ENCODE measurements at regions not wholly inside any gene's neighbourhood (a gene's known extent, or its start where the extent isn't known, plus 50 kb on each side); places are given as distances from the start of the nearest gene placed in this dataset.
A peak's percentile ranks its signal among the peaks of the same experiment; 100 is the strongest.

DNA sequence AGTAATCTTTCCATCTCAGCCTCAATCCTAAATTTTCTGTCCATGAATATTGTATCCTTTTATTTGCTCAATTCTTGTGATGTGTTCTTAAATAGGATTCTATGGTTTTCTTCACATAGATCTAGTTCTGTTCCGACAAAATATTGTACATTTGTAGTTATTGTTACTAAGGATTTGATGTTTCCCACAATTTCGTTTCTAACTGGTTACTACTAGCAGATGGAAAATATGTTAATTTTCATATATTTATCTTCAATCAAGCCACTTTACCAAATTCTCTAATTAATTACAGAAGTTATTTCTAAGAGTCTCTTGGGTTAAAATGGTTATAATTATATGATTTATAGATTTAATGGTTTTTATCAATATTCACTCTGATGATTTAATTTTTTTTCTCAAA lies 60.3 kb downstream of the SEC61B start:
- DNase-seq, result no peak
- in situ Hi-C loops (cut with HindIII; ENCODE audit: low pct_ligation_motif_present, low pct_unique_long_range_greater_than_20kb, low sequenced_read_pairs), result no loop called here

DNA sequence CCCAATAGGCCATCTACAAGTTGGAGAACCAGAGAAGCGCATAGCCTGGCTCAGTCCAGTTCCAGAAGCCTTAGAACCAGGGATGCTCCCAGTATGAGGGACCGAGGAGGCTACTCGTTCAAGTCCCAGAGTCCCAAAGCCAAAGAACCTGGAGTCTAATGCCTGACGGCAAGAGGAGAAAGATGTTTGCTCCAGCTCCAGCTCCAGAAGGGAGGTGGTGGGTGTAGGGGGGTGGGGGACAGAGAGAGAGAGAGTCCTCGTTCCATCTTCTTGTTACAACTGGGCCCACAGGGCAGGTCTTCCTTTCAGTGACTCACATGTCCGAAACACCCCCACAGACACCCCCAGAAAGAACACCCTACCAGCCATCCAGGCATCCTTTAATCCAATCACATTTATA lies 63.9 kb downstream of the SEC61B start:
- DNase-seq, result no peak
- in situ Hi-C loops (cut with HindIII; ENCODE audit: low pct_ligation_motif_present, low pct_unique_long_range_greater_than_20kb, low sequenced_read_pairs), result no loop called here

DNA sequence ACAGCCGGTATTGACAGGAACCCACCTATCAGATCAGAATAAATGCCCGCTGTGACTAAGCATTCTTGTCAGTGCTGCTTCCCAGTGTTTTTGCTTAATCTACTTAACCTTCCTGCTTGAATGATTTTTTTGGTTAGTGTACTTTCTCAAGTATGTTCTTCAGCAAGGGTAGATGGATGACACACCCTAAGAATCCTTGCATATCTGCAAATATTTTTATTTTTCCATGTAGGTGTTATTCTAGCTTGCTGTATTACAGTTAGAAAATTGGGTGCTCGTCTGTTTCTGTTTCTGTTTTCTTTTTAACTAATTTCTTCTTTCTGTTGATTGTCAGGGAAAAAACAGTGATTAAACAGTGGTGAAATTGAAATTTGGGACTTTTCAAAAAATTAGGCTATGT lies 64.5 kb downstream of the SEC61B start:
- DNase-seq, result no peak
- in situ Hi-C loops (cut with HindIII; ENCODE audit: low pct_ligation_motif_present, low pct_unique_long_range_greater_than_20kb, low sequenced_read_pairs), result no loop called here

DNA sequence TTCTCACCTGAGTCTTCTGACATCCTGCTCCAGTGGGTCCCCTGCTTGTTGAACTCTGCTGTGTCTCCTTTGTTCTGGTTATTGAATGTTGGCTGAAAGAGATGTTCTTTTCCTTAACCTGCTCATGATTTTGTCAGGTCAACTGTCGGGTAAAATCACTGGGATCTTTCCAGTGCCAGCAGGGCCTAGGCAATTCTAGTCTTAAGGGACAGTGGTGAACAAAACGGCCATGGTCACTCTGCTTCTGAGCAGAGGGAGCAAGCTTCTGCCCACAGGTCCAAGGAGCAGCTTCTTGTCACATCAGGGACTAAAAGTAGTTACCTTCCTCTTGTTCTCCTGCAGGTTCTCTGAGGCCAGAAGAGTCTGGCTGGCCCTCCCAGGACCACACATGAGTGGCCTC lies 65.6 kb downstream of the SEC61B start:
- in situ Hi-C loops (cut with HindIII; ENCODE audit: low pct_ligation_motif_present, low pct_unique_long_range_greater_than_20kb, low sequenced_read_pairs), result no loop called here
- DNase-seq, result no peak

DNA sequence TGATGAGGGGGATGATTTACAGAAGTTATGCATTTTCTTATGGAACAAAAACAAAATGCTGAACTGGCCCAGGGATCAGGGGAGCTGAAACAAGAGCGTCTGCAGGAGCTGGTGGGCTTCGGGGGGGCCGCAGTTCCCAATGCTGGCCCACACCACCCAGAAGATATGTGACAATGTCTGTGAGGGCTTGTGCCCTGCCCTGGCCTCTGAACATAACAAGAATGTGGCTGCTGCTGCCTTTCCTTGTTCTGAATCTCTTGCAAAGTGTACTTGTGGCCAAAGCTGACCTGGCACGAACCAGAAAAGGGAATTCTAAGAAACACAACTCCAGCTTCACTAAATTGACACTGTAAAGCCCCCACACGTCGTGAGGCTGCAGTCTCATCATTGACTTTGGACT lies 66.7 kb downstream of the SEC61B start:
- DNase-seq, result no peak
- in situ Hi-C loops (cut with HindIII; ENCODE audit: low pct_ligation_motif_present, low pct_unique_long_range_greater_than_20kb, low sequenced_read_pairs), result no loop called here

DNA sequence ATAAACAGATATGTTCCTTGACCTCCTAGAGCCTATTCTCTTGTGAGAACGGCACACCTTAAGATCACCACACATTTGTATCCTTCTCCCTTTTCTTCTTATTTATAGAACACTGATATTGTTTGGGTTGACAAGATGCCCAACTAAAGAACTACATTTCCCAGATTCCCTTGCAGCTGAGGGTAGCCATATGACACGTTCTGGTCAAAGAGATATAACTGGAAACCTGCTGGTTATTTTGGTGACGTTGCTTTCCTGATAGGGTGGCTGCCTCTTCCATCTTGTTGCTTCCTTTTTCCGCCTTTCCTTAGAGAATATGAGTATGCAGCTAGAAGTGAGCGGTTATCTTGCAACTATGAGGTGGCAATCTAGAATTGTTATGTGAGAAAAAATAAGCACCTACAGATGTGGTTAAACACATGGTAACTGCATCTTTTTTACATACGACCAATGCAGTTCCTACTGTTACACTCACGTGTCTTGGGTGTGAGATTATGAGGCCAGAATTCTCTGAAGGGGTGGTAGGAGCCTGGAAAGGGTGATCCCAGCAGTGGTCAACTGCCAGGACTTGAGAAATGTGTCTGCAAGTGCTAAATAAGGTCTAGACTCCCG lies 72.9 kb downstream of the SEC61B start:
- DNase-seq, result no peak

DNA sequence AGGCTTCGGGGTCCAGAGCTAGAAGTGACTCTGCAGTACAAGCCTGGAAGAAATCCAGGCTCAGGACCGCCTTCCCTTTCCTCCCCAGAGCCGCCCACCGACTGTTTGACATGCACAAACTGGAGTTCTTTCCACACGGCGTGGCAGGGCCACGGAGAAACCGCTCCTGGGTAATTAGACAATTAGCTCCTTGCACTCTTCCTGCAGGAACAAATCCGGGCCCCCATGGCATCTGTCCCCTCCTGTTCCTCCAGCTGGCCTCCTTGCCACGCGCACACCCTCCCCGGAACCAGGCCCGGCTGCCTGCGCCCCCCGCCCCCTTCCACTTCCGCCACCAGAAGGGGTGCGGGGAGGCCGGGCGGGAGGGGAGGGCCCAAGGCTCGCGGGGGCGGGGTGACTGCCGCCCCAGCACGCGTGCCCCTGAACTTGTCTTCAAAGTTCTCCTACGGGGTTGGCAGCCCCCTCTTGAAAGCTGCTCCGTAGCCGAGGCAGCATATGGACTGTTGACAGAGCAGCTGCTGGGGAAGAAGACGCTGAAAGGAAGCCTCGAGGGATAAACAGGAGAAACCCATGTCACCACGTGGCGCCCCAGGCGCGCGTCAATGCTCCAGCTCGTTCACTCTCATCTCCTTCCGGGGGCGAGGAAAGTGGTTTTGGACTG lies 74.3 kb downstream of the SEC61B start:
- in situ Hi-C loops (cut with HindIII; ENCODE audit: low pct_ligation_motif_present, low pct_unique_long_range_greater_than_20kb, low sequenced_read_pairs), result no loop called here

More for the DNA sequence above, 72.9 kb downstream of the SEC61B start:
- in situ Hi-C loops (cut with HindIII; ENCODE audit: low pct_ligation_motif_present, low pct_unique_long_range_greater_than_20kb, low sequenced_read_pairs), result no loop called here

DNA sequence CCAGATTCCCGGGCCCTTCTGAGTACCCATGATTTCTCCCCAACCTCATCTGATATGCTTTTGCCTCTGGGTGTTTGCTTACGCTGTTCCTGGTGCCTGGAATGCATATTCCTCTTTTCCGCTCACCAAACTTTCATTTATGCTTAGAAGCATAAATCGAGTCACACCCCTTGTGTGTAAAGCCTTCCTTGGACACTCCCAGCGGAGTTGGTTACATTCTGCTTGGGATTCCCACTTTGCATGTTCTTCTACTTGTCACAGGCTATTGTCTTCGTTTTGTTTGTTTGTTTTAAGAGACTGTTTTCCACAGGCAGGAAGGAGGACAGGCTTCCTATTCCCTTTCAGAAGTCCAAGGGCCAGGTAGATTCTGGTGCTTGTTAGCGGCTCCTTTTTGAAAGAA lies 76.5 kb downstream of the SEC61B start:
- no peak for DNase-seq
- in situ Hi-C loops (cut with HindIII; ENCODE audit: low pct_ligation_motif_present, low pct_unique_long_range_greater_than_20kb, low sequenced_read_pairs), result no loop called here

More for the DNA sequence above, 74.3 kb downstream of the SEC61B start:
- no peak for DNase-seq

DNA sequence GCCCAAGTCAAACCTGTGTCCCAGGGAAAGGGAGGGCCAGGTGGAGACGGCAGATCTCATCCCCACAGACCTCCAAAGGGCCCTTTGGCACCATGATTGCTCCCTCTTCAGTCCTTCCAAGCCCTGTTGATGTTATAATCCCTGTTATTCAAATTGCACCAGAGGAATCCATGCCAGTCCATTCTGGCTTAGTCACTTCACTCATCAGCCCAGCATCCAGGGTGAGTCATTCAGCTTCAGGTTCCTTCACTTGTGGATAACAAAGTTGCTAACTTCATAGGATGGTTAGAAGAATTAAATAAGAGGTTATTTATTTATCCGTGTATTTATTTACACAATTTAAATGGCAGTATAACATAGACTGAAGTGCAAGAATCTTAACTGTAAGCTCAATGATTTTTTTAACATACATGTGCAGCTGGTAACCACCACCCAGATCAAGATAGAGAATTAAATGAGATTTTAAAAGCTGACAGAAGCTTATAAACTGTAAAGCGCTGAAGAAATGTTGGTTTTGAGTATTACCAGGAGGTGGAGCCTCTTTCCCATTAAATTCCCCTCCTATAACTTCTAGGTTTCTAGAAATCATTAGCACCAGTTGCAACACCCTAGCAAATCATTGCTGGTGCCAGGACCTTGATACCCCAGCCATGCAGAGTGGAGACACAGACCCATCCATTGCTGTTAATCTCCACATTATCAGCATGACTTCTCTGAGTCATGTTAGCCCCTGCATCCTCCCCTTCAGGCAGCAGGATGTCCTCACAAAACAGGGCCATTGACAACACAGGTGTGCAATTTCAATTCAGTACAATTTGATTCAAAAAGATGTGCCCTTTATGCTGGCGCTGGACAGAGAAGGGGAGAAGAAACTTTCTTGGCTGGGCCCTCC lies 77.4 kb downstream of the SEC61B start:
- in situ Hi-C loops (cut with HindIII; ENCODE audit: low pct_ligation_motif_present, low pct_unique_long_range_greater_than_20kb, low sequenced_read_pairs), result no loop called here
- peak; percentile 49 for DNase-seq

DNA sequence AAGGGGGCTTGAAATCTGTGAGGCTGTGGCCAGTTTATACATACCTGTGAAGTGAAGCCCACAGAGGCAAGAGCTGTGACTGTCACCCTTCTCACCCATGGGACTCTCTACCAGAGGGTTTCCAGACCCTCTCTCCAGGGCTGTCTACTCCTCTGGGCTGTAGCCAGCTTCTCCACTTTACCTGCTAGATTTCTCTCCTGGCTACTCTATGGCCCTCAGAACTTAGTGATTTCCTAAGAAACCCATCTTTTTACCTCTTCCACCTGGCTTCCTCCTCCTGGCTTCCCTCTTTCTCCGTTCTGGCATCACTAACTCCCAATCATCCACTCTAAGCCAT lies 78.0 kb downstream of the SEC61B start:
- in situ Hi-C loops (cut with HindIII; ENCODE audit: low pct_ligation_motif_present, low pct_unique_long_range_greater_than_20kb, low sequenced_read_pairs), result no loop called here
- no peak for DNase-seq

DNA sequence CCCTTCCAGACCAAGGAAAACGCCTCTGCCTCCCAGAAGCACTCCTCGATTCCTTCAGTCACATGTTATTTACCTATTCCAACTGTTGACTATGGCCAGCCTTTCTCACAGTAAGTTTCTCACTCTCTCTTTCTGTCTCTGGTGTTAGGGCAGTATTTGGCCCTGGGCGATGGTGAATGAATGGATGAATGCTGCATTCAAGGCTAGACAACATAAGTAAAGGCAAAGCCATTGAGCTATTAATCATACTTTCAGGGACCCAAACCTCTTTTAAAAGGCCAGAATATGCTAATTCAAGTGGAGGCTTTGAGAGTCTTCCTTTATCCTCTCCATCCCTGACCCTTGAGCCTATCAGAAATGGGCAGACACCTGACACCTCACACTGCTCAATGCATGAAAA lies 78.5 kb downstream of the SEC61B start:
- DNase-seq, result no peak
- in situ Hi-C loops (cut with HindIII; ENCODE audit: low pct_ligation_motif_present, low pct_unique_long_range_greater_than_20kb, low sequenced_read_pairs), result no loop called here

DNA sequence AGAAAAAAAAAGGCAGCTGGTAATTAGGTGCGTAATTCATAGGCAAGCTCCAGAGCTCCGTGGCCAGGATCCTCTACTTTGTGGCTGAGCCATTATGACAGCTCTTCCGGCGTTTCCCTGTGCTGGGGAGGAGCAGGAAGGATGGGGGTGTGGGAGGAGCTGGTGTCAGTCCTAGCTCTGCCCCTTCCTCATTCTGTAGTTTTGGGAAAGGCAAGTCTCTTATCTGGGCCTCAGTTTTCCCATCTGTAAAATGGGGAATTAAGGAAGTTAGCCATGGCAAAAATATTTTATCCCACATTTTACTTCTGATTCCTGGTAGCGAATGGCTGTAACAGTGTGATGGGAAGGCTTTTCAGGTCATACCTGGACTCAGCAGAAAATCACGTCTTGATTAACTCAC lies 81.1 kb downstream of the SEC61B start:
- in situ Hi-C loops (cut with HindIII; ENCODE audit: low pct_ligation_motif_present, low pct_unique_long_range_greater_than_20kb, low sequenced_read_pairs), result no loop called here
- DNase-seq, result no peak

DNA sequence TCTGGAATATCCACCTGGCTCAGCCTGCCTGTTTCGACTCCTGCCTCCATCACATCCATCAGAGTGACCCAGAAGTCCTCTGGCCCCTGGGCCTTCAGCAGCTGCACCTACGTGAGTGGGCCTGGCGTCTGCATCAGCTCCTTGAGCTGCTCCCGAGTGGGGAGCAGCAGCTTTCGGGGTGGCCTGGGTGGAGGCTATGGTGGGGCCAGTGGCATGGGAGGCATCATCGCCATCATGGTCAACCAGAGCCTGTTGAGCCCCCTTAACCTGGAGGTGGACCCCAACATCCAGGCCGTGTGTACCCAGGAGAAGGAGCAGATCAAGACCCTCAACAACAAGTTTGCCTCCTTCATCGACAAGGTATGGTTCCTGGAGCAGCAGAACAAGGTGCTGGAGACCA lies 83.0 kb downstream of the SEC61B start:
- in situ Hi-C loops (cut with HindIII; ENCODE audit: low pct_ligation_motif_present, low pct_unique_long_range_greater_than_20kb, low sequenced_read_pairs), result no loop called here

DNA sequence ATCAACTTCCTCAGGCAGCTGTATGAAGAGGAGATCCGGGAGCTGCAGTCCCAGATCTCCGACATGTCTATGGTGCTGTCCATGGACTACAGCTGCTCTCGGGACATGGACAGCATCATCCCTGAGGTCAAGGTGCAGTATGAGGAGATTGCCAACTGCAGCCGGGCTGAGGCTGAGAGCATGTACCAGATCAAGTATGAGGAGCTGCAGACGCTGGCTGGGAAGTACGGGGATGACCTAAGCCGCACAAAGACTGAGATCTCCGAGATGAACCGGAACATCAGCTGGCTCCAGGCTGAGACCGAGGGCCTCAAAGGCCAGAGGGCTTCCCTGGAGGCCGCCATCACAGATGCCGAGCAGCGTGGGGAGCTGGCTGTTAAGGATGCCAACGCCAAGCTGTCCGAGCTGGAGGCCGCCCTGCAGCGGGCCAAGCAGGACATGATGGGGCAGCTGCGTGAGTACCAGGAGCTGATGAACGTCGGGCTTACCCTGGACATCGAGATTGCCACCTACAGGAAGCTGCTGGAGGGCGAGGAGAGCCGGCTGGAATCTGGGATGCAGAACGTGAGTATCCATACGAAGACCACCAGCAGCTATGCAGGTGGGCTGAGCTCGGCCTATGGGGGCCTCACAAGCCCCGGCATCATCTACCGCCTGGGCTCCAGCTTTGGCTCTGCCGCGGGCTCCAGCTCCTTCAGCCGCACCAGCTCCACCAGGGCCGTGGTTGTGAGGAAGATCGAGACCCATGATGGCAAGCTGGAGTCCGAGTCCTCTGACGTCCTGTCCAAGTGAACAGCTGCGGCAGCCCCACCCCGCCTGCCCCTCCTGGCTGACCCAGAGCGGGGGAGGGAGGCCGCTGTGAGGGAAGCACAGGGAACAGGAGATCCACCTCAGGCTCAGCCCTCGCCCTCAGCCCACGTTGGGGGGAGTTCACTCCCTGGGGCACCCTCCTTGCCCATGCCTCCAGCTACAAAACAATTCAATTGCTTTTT lies 84.0 kb downstream of the SEC61B start:
- in situ Hi-C loops (cut with HindIII; ENCODE audit: low pct_ligation_motif_present, low pct_unique_long_range_greater_than_20kb, low sequenced_read_pairs), result no loop called here
- DNase-seq, result no peak

More for the DNA sequence above, 83.0 kb downstream of the SEC61B start:
- DNase-seq, result no peak

DNA sequence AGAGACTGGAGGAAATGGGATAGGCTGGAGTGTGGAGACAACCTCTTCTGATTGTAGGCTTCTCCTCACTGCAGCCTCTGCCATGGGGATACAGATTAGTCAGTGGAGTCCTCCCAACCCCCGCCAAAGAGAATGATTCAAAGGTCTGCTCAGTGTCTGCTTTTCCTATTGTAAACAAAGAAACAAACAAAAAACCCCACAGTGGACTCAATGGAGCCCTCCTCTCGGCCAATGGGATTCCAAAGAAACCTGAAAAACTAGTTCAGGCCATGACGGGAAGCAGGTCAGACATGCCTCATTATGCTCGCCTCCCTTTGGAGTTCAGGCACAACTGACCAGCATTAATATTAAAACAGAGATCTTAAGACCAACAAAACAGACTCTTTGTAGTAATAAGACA lies 85.8 kb downstream of the SEC61B start:
- no peak for DNase-seq
- in situ Hi-C loops (cut with HindIII; ENCODE audit: low pct_ligation_motif_present, low pct_unique_long_range_greater_than_20kb, low sequenced_read_pairs), result no loop called here

DNA sequence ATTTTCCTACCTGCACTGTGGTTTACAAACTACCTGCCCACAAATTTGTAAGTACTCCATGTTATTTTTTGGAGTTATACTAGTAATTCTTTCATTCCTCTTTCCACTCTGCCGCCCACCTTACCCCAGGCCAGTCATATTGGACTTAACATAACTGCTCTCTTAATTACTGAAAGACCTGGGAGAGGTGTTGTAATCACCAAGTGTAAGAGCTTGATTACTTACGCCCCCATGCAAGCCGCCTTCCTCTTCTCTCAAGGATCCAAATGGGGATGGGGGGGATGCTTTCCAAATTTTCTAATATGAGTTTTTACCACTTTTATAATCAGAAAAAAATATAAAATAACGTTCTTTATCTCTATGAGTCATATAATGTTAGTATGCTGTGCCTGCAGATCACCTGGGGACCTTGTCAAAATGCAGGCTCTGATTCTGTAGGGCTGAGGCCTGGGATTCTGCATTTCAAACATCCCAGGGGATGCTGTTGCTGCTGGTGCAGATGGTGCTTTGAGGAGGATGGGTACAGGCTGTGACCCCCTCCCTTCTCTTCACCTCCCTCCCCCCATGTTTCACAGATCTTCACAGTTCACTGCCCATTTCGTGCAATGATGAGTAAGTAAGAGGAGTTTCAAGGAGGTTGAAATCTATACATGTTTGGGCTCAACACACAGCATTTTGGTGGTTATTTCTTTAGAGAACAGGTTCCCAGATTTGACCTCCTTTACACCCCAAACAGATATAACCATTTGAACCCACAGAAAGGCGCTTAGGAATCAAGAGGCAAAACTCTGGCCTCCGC lies 87.3 kb downstream of the SEC61B start:
- DNase-seq, result no peak
- in situ Hi-C loops (cut with HindIII; ENCODE audit: low pct_ligation_motif_present, low pct_unique_long_range_greater_than_20kb, low sequenced_read_pairs), result no loop called here

DNA sequence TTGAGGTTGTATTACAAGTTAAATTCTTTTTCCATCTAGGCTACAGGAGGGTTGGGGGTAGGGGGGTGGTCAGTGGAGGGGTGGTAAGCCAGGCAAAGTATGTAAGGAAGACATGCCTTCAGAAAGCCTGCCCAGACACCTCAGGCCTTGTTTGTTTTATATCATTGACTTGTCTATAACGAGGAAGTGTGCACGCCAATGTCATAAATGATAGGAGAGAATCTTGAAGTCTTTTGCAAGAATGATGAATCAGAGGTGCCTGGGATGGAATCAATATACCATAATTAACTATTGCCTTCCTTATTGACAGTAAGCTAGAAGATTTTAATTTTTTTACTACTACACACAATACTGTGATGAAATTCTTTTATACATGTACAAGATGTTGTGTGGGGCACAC lies 90.7 kb downstream of the SEC61B start:
- no peak for DNase-seq
- in situ Hi-C loops (cut with HindIII; ENCODE audit: low pct_ligation_motif_present, low pct_unique_long_range_greater_than_20kb, low sequenced_read_pairs), result no loop called here

DNA sequence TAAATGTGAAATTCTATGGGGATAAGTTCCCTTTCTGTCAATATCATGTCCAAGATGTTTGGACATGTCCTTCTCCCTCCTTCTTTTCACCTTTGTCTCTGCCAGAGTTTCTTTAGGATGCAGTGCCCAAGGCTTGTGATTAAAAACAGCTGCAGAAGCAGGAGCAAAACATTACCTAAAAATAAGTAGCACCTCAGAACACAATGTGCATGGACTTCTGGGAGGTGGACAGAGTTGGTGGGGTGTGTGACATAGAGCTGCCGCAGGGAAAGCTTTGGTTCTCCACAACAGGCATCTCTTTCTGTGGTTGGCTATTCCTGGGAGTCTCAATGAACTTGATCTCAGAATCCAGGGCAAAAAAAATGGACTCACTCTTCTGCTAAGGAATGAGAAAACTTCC lies 97.0 kb downstream of the SEC61B start:
- no peak for DNase-seq
- in situ Hi-C loops (cut with HindIII; ENCODE audit: low pct_ligation_motif_present, low pct_unique_long_range_greater_than_20kb, low sequenced_read_pairs), result no loop called here

All from ACHN (cell line).